Activated effector memory CD4-positive, alpha-beta T cell treated with anti-CD3 and anti-CD28 coated beads, Interleukin-2, amount 50 U/mL, for 16 hours (primary cell): ENCODE measurements at regions not wholly inside any gene's neighbourhood (a gene's known extent, or its start where the extent isn't known, plus 50 kb on each side); places are given as distances from the start of the nearest gene placed in this dataset.

Source experiments
- DNase-seq: peaks from one replicate; pipeline ENCODE4 v3.0.0-alpha.2; 2020

- DNase-seq, result peak; percentile 42
Measured at GRCh38 chr2:238562446-238562845, 135.7 kb downstream of the ASB1 start.

GRCh38 chr2:238563551-238563950 is 136.8 kb downstream of the ASB1 start:
- peak; percentile 16 for DNase-seq

GRCh38 chr2:238564286-238564920 is 137.7 kb downstream of the ASB1 start:
- peak; percentile 48 for DNase-seq

- peak; percentile 36 for DNase-seq
Measured at GRCh38 chr2:238565031-238565430, 138.3 kb downstream of the ASB1 start.

GRCh38 chr2:238566001-238566645 is 139.4 kb downstream of the ASB1 start:
- peak; percentile 37 for DNase-seq

- DNase-seq, result peak; percentile 49
Measured at GRCh38 chr2:238567067-238567855, 140.5 kb downstream of the ASB1 start.

- DNase-seq, result no peak
Measured at GRCh38 chr2:238567996-238568395, 141.3 kb downstream of the ASB1 start.

- DNase-seq, result no peak
Measured at GRCh38 chr2:238568455-238569440, 142.0 kb downstream of the ASB1 start.

GRCh38 chr2:238569507-238570195 is 142.9 kb downstream of the ASB1 start:
- DNase-seq, result no peak

GRCh38 chr2:238570391-238570790 is 143.7 kb downstream of the ASB1 start:
- DNase-seq, result no peak

- peak; percentile 36 for DNase-seq
Measured at GRCh38 chr2:238570926-238571325, 144.2 kb downstream of the ASB1 start.

GRCh38 chr2:238571661-238572372 is 145.1 kb downstream of the ASB1 start:
- DNase-seq, result no peak

- peak; percentile 68 for DNase-seq
Measured at GRCh38 chr2:238573065-238573778, 146.5 kb downstream of the ASB1 start.

GRCh38 chr2:238573916-238574315 is 147.2 kb downstream of the ASB1 start:
- DNase-seq, result no peak

GRCh38 chr2:238574490-238575271 is 148.0 kb downstream of the ASB1 start:
- DNase-seq, result no peak

GRCh38 chr2:238576674-238577073 is 149.9 kb downstream of the ASB1 start:
- no peak for DNase-seq

- DNase-seq, result no peak
Measured at GRCh38 chr2:238578256-238578655, 151.5 kb downstream of the ASB1 start.

GRCh38 chr2:238580486-238580885 is 153.8 kb downstream of the ASB1 start:
- DNase-seq, result no peak

- DNase-seq, result no peak
Measured at GRCh38 chr2:238581126-238581525, 154.4 kb downstream of the ASB1 start.

GRCh38 chr2:238582159-238582558 is 155.4 kb downstream of the ASB1 start:
- no peak for DNase-seq
